ENCODE measurements at regions not wholly inside any gene's neighbourhood (a gene's known extent, or its start where the extent isn't known, plus 50 kb on each side); places are given as distances from the start of the nearest gene placed in this dataset.

DNA sequence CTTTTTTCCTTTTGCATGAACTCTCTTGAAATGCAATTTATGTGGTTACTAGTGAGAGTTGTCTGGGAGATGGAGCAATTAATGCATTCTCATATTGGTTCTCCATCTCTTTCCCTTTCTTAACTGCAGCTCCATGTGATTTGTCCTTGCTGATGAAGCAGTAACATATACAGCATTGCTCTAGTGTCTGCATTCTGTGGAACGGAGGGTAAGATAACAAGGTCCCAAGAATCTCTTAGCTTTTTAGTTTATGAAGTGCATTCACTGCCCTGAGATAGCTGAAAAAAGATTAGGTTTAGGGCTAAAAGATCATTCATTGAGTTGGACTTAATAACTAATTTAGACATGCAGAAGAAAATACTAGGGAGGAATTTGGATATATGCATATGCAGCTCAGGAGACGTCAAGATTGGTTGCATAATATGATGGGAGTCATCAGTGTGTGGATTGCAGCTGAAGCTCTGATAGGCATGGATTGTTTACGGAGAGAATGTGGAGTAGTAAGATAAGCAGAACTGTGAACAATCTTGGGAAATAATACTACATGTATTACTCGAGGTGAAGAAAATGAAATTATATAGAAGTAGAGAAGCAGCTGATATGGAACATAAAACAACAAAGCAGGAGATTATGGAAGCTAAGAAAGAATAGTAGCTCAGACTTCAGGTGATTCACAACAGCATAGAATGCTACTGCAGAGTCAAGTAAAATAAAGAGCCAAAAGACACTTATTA is 404.7 kb downstream of the ARL4A start:
- Histone ChIP-seq H3K27ac (no peak overlapping the region), H4K20me1 (ENCODE audit: insufficient read depth) (no peaks in the 10 kb centered on the region), H3K27me3 (replicated peaks; ENCODE audit: insufficient read depth) (no peaks in the 10 kb centered on the region), H3K9ac (no peak overlapping the region), H3K4me2 (ENCODE audit: unreplicated experiment) (no peak overlapping the region), H3K9me3 (ENCODE audit: low read depth) (no peaks in the 10 kb centered on the region), H3K36me3 (ENCODE audit: low read depth) (no peaks in the 10 kb centered on the region), H3F3A (ENCODE audit: insufficient read depth) (no peaks in the 10 kb centered on the region), H3K4me3 (no peak overlapping the region), H3K9me2 (ENCODE audit: insufficient read depth) (no peaks in the 10 kb centered on the region), H2AFZ (no peak overlapping the region), H3K4me1 (ENCODE audit: insufficient read depth) (no peaks in the 10 kb centered on the region), H3K79me2 (ENCODE audit: insufficient read depth) (no peaks in the 10 kb centered on the region)
- in situ Hi-C loops (cut with MboI), result no loop called here
- WGBS, 2 experiments (ENCODE audit: low coverage in 1 of 2, low lambda C conversion rate in 2 of 2, missing lambda C conversion rate in 2 of 2), result 36 to 46% methylated on average over 4 of the region's 4 CpGs
- no peak for DNase-seq
- no peak for TF ChIP-seq EZH2 (IDR thresholded peaks at IDR 0.05; ENCODE audit: insufficient read depth, poor library complexity, severe bottlenecking)
- no peak for TF ChIP-seq EZH2phosphoT487 (IDR thresholded peaks at IDR 0.05; ENCODE audit: insufficient read depth, low read depth)

GRCh38 chr7:13092708-13093005 is 405.2 kb downstream of the ARL4A start:
- in situ Hi-C loops (cut with MboI), result no loop called here
- DNase-seq, result no peak
- no peaks in the 10 kb centered on the region for H3K4me1 ChIP-seq (ENCODE audit: insufficient read depth)
- no peaks in the 10 kb centered on the region for H3K9me2 ChIP-seq (ENCODE audit: insufficient read depth)
- WGBS, 2 experiments (ENCODE audit: low coverage in 1 of 2, low lambda C conversion rate in 2 of 2, missing lambda C conversion rate in 2 of 2), result 87 to 98% methylated on average over 2 of the region's 2 CpGs
- no peak overlapping the region for H3K4me3 ChIP-seq
- H3F3A ChIP-seq (ENCODE audit: insufficient read depth), result no peaks in the 10 kb centered on the region
- H3K27me3 ChIP-seq (replicated peaks; ENCODE audit: insufficient read depth), result no peaks in the 10 kb centered on the region
- H4K20me1 ChIP-seq (ENCODE audit: insufficient read depth), result no peaks in the 10 kb centered on the region
- no peak for TF ChIP-seq EZH2phosphoT487 (IDR thresholded peaks at IDR 0.05; ENCODE audit: insufficient read depth, low read depth)
- no peak for TF ChIP-seq EZH2 (IDR thresholded peaks at IDR 0.05; ENCODE audit: insufficient read depth, poor library complexity, severe bottlenecking)
- H3K36me3 ChIP-seq (ENCODE audit: low read depth), result no peaks in the 10 kb centered on the region
- no peak overlapping the region for H3K9ac ChIP-seq
- no peaks in the 10 kb centered on the region for H3K79me2 ChIP-seq (ENCODE audit: insufficient read depth)
- no peak overlapping the region for H2AFZ ChIP-seq
- H3K27ac ChIP-seq, result no peak overlapping the region
- no peaks in the 10 kb centered on the region for H3K9me3 ChIP-seq (ENCODE audit: low read depth)
- H3K4me2 ChIP-seq (ENCODE audit: unreplicated experiment), result no peak overlapping the region

DNA sequence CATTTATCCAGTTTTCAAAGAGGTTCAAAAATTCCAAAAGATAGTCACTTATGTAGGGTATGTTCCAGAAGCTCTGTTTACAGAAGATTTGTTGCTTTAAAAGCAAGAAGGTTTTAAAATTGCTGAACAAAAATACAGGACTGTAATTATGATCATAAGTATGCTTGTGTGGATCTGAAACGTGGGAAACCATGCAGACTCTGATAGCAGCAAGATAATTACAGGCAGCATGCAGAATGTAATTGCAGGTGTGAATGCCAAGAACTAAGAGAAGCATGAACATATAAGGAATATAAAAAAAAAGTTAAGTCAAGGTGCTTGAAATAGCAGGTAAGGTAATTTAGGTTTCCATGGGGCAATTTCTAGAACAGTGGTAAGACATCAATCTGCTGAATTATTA is 405.7 kb downstream of the ARL4A start:
- Histone ChIP-seq H3K9me2 (ENCODE audit: insufficient read depth) (no peaks in the 10 kb centered on the region), H3K4me2 (ENCODE audit: unreplicated experiment) (no peak overlapping the region), H3K9me3 (ENCODE audit: low read depth) (no peaks in the 10 kb centered on the region), H3K36me3 (ENCODE audit: low read depth) (no peaks in the 10 kb centered on the region), H3K4me3 (no peak overlapping the region), H4K20me1 (ENCODE audit: insufficient read depth) (no peaks in the 10 kb centered on the region), H3K27ac (no peak overlapping the region), H3F3A (ENCODE audit: insufficient read depth) (no peaks in the 10 kb centered on the region), H3K27me3 (replicated peaks; ENCODE audit: insufficient read depth) (no peaks in the 10 kb centered on the region), H2AFZ (no peak overlapping the region), H3K4me1 (ENCODE audit: insufficient read depth) (no peaks in the 10 kb centered on the region), H3K9ac (no peak overlapping the region), H3K79me2 (ENCODE audit: insufficient read depth) (no peaks in the 10 kb centered on the region)
- DNase-seq, result no peak
- 4 to 6% methylated on average over 1 of the region's 1 CpG for WGBS, 2 experiments (ENCODE audit: low coverage in 1 of 2, low lambda C conversion rate in 2 of 2, missing lambda C conversion rate in 2 of 2)
- TF ChIP-seq EZH2phosphoT487 (IDR thresholded peaks at IDR 0.05; ENCODE audit: insufficient read depth, low read depth), result no peak
- TF ChIP-seq EZH2 (IDR thresholded peaks at IDR 0.05; ENCODE audit: insufficient read depth, poor library complexity, severe bottlenecking), result no peak
- in situ Hi-C loops (cut with MboI), result no loop called here

- in situ Hi-C loops (cut with MboI), result no loop called here
- Histone ChIP-seq H3K36me3 (ENCODE audit: low read depth) (no peaks in the 10 kb centered on the region), H3K27ac (no peak overlapping the region), H3K9me3 (ENCODE audit: low read depth) (no peaks in the 10 kb centered on the region), H2AFZ (no peak overlapping the region), H3F3A (ENCODE audit: insufficient read depth) (no peaks in the 10 kb centered on the region), H3K9me2 (ENCODE audit: insufficient read depth) (no peaks in the 10 kb centered on the region), H3K79me2 (ENCODE audit: insufficient read depth) (no peaks in the 10 kb centered on the region), H4K20me1 (ENCODE audit: insufficient read depth) (no peaks in the 10 kb centered on the region), H3K4me2 (ENCODE audit: unreplicated experiment) (no peak overlapping the region), H3K4me1 (ENCODE audit: insufficient read depth) (no peaks in the 10 kb centered on the region), H3K4me3 (no peak overlapping the region), H3K9ac (no peak overlapping the region), H3K27me3 (replicated peaks; ENCODE audit: insufficient read depth) (no peaks in the 10 kb centered on the region)
- 53 to 57% methylated on average over 3 of the region's 3 CpGs for WGBS, 2 experiments (ENCODE audit: low coverage in 1 of 2, low lambda C conversion rate in 2 of 2, missing lambda C conversion rate in 2 of 2)
- TF ChIP-seq EZH2phosphoT487 (IDR thresholded peaks at IDR 0.05; ENCODE audit: insufficient read depth, low read depth) (no peak), EZH2 (IDR thresholded peaks at IDR 0.05; ENCODE audit: insufficient read depth, poor library complexity, severe bottlenecking) (no peak)
- DNase-seq, result no peak
These were observed 410.1 kb downstream of the ARL4A start for GRCh38 chr7:13097499-13097898.

- DNase-seq, result no peak
- in situ Hi-C loops (cut with MboI), result no loop called here
- TF ChIP-seq EZH2phosphoT487 (IDR thresholded peaks at IDR 0.05; ENCODE audit: insufficient read depth, low read depth), result no peak
- TF ChIP-seq EZH2 (IDR thresholded peaks at IDR 0.05; ENCODE audit: insufficient read depth, poor library complexity, severe bottlenecking), result no peak
- no peaks in the 10 kb centered on the region for H3K36me3 ChIP-seq (ENCODE audit: low read depth)
- H3K9me2 ChIP-seq (ENCODE audit: insufficient read depth), result no peaks in the 10 kb centered on the region
- no peaks in the 10 kb centered on the region for H3K79me2 ChIP-seq (ENCODE audit: insufficient read depth)
- H3K4me2 ChIP-seq (ENCODE audit: unreplicated experiment), result no peak overlapping the region
- no peak overlapping the region for H3K27ac ChIP-seq
- WGBS, 2 experiments (ENCODE audit: low coverage in 1 of 2, low lambda C conversion rate in 2 of 2, missing lambda C conversion rate in 2 of 2), result 58 to 67% methylated on average over 4 of the region's 4 CpGs
- no peak overlapping the region for H3K9ac ChIP-seq
- H2AFZ ChIP-seq, result no peak overlapping the region
- H3F3A ChIP-seq (ENCODE audit: insufficient read depth), result no peaks in the 10 kb centered on the region
- H3K4me3 ChIP-seq, result no peak overlapping the region
- no peaks in the 10 kb centered on the region for H3K4me1 ChIP-seq (ENCODE audit: insufficient read depth)
- H3K27me3 ChIP-seq (replicated peaks; ENCODE audit: insufficient read depth), result no peaks in the 10 kb centered on the region
- H3K9me3 ChIP-seq (ENCODE audit: low read depth), result no peaks in the 10 kb centered on the region
- no peaks in the 10 kb centered on the region for H4K20me1 ChIP-seq (ENCODE audit: insufficient read depth)
These were observed 410.7 kb downstream of the ARL4A start for GRCh38 chr7:13098161-13098560.

All from GM23248 (cell line).